ENCODE measurements at regions not wholly inside any gene's neighbourhood (a gene's known extent, or its start where the extent isn't known, plus 50 kb on each side); places are given as distances from the start of the nearest gene placed in this dataset.

DNA sequence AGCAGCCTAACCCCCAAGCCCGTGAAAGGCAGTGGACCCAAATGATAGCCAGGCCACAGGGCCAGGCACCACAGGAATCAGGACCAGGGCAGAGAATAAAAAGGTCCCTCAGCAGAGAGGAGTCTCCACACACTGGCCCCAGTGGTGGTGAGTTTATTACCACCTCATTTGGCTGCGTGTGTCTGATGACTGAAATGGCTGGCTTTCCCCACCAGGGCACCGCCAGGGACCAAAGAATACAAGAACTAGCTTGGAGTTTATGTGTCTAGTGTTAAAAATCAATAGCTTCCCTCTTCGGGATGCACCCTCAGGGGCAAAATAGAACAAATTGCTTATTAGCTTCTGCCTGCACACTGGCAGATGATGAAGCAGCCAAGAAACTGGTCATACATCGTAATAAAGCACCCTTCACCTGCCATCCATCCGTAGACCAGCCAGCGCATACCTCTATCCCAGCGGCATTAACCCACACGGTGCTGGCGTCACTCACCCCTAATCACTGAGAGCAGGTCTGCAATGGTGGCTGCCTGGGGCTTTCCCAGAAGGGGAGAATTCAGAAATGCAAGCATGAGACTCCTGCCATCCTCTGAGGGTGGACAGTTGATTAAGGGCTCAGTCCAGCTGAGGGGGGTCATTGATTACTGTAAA, 223.7 kb upstream of the ZMIZ1 start:
- Histone ChIP-seq H3K36me3 (no peaks in the 10 kb centered on the region), H3K27me3 (no peaks in the 10 kb centered on the region), H3K4me3 (no peak overlapping the region), H3K9me3 (no peaks in the 10 kb centered on the region)
- no peak for DNase-seq

DNA sequence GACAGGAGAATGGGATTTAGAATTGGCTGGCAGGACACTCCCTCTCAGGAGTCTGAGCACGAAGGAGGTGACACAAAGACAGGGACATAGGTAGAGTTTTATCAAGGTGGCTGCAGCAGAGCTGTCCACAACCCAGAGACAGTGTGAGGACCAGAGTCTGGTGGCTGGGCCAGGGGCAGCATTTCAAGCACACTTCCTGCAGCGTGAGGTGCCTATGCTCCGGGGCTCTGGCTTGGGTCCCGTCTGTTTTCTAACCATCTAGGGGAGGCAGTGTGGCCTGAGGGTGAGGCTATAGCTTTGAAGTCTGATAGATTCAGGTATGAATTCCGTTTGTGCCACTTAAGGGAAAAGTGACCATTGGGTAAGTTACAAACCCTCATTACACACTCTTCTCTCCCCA, 222.7 kb upstream of the ZMIZ1 start:
- Histone ChIP-seq H3K27me3 (no peaks in the 10 kb centered on the region), H3K36me3 (no peaks in the 10 kb centered on the region), H3K4me3 (no peak overlapping the region), H3K9me3 (no peaks in the 10 kb centered on the region)
- DNase-seq: no peak

DNA sequence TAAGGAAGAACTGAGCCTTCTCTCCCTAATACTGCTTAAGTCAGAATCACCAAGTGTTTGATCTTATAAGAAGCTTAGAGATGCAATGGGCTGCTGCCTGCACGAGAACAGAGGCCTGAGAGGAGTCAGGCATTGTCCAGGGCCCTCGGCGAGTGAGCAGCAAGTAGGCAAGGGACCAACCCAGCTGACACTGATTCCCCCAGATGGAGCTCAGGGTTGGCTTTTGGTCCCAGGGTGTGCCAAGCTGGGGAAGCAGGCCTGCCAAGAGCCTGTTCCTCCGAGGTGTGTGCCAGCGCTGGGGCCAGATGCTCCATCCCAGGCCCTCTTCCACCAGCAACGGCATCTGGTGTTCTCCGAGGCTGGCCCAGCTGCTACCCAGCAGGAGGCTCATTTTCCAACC, 222.0 kb upstream of the ZMIZ1 start:
- DNase-seq: peak; percentile 22
- Histone ChIP-seq H3K27me3 (no peaks in the 10 kb centered on the region), H3K36me3 (no peaks in the 10 kb centered on the region), H3K4me3 (no peak overlapping the region), H3K9me3 (no peaks in the 10 kb centered on the region)

DNA sequence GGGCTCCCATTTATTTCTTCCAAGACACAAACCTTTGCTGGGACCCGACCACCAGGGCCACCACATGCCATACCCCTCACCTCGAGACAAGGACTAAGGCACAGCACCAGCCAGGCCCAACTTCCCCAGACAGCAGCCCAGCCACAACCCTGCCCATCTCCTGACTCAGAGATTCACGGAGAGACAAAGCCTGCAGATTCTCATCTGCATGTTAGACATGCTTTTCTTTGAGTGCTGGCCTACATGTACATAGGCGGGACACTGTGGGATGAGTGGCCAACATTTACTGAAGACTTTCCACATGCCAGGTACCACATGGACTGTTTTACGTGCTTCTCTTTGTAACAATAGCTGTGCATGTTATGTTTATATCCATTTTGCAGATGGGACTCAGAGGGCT, 221.3 kb upstream of the ZMIZ1 start:
- Histone ChIP-seq H3K4me3 (no peak overlapping the region), H3K9me3 (no peaks in the 10 kb centered on the region), H3K27me3 (no peaks in the 10 kb centered on the region), H3K36me3 (no peaks in the 10 kb centered on the region)
- DNase-seq: no peak

DNA sequence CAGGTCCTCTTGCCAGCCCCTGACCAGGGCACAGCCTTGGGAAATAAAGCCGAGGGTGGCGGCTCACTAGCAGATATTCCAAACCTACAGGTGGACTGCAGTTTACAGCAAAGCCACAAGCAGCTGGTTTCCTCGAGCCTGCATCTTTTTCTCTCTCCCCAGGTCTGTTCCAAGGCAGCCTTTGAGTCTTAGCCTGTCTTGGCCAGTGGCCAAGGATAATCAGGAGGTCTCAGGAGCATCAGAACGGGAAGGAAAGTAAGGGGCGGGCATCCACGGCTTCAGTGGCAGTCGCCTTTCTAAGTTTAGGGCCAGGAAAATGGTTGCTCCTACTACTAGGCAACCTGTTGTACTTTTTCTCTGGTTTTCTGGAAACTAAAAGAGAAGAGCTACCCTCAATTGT, 219.7 kb upstream of the ZMIZ1 start:
- no peak for DNase-seq
- Histone ChIP-seq H3K9me3 (no peaks in the 10 kb centered on the region), H3K4me3 (no peak overlapping the region), H3K36me3 (no peaks in the 10 kb centered on the region), H3K27me3 (no peaks in the 10 kb centered on the region)

DNA sequence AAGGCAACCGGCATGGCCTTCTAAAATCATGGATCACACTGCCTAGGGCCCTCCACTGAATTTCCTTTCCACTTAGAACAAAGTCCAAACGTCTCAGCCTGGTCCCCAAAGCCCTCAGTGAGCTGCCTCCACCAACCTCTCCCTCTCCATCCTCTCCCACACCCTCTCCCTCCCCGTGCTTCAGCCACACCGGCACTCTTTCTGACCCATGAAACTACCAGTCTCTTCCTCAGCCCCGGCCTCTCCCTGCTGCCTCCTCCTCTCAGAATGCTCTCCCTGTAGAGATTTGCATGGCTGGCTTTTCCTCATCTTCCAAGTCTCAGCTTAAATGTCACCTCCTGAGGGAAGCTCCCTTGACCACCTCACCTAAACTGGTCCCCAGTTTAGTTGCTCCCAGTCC, 219.0 kb upstream of the ZMIZ1 start:
- Histone ChIP-seq H3K36me3 (no peaks in the 10 kb centered on the region), H3K4me3 (no peak overlapping the region), H3K27me3 (no peaks in the 10 kb centered on the region), H3K9me3 (no peaks in the 10 kb centered on the region)
- DNase-seq: no peak

DNA sequence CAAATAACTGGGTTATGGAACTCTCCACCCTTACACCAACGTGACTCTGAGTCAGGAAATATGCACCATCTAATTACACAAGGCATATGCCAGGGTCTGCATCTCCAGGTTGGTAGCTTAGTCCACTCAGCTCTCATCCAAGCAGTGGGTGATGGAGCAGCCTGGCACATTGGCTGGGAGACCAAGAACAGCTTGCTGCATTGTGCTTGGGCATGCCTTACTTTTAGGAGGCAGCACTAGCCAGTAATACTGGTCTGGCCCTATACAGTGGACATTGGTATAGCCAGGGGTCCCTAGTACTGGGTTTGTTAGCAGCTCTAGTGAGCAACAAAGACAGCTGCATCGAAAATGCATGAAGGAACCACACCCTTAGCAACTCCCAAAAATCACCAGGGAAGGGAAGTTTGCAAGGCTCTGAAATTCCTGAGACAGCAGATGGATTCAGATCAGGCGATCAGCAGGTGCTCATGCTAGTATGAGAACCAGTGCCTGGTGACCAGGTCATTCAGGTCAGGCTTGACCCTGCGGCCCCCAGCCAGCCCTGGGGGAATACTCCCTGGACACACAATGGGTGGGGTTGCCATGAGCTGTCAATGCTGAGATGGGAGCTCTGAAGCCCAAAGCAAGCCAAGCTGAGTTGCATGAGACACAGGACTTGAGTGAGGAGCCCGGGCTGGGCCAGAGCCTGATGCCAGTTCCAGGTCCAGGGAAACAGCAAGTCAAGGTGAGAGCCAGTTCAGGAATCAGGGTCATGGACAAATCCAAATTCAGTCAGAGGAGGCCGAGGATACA, 217.9 kb upstream of the ZMIZ1 start:
- Histone ChIP-seq H3K9me3 (no peaks in the 10 kb centered on the region), H3K36me3 (no peaks in the 10 kb centered on the region), H3K4me3 (no peak overlapping the region), H3K27me3 (no peaks in the 10 kb centered on the region)
- no peak for DNase-seq

DNA sequence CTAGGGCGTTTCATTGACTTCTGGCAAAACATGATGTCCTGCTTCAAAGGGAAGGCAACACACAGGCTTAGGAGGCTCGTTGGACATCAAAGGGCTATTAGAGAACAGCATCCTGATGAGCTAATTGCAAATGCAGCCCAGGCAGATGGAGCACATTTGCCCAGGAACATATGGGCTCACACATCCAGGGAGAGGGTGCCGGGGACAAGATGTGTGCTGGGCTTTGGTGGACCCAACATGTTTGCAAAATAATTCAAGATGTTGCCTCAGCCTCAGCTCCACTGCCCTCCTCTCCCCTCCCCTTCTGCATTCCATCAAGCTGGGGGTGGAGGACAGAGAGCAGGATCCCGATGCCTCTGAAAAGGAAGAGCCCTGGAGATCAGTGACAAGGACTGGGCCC, 217.1 kb upstream of the ZMIZ1 start:
- Histone ChIP-seq H3K4me3 (no peak overlapping the region), H3K36me3 (no peaks in the 10 kb centered on the region), H3K9me3 (no peaks in the 10 kb centered on the region), H3K27me3 (no peaks in the 10 kb centered on the region)
- no peak for DNase-seq

DNA sequence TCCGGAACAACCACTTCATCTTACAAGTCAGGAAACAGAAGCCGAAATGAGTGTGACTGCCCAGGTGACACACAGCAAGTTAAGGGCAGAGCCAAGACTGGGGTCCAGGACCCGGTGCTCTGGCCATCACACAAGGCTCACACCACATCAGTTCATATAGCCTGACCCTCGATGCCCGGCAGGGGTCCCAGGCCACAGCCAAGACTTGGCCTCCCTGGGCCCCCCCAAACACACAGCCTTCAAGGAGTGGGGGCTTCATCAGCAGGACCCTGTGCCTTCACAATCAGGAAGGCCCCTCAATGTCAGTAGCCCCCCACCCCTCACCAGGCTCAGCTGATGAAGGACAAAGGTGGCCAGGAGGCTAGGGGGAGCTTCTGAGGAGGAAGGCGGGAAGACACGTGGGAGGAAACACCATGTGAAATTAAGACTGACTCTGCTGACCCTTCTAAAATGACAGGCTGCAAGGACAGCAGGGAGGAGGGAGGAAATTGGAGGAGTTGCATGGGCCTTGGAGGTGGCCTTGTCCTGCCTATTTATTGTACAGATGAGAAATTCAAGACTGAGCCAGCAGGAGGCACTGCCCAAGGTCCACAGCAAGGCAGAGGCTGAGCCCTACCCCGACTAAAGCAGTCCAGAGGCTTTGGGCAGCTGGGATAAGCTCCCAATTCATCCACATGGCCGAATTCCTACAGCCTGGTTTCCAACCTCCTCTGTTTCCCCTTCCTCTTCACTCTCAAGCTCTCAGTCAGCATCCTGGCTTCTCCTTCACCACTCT, 216.1 kb upstream of the ZMIZ1 start:
- no peaks in the 10 kb centered on the region for H3K27me3 ChIP-seq
- DNase-seq: no peak

DNA sequence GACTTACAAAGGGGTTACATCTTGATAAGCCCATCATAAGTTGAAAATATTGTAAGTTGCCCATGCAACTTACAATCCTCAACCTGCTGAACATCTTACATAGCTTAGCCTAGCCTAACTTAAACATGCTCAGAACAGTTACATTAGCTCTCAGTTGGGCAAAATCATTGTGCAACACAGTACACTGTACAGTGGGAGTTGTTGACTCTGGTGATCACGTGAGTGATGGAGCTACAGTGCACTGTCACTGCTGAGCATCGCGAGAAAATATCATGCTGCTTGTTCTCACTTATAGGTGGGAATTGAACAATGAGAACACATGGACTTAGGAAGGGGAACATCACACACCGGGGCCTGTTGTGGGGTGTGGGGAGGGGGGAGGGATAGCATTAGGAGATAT, 214.9 kb upstream of the ZMIZ1 start:
- DNase-seq: no peak
- Histone ChIP-seq H3K4me3 (no peak overlapping the region), H3K9me3 (no peaks in the 10 kb centered on the region), H3K36me3 (no peaks in the 10 kb centered on the region), H3K27me3 (no peaks in the 10 kb centered on the region)

More for the DNA sequence above, 216.1 kb upstream of the ZMIZ1 start:
- H3K9me3 ChIP-seq: no peaks in the 10 kb centered on the region
- H3K4me3 ChIP-seq: no peak overlapping the region
- H3K36me3 ChIP-seq: no peaks in the 10 kb centered on the region

DNA sequence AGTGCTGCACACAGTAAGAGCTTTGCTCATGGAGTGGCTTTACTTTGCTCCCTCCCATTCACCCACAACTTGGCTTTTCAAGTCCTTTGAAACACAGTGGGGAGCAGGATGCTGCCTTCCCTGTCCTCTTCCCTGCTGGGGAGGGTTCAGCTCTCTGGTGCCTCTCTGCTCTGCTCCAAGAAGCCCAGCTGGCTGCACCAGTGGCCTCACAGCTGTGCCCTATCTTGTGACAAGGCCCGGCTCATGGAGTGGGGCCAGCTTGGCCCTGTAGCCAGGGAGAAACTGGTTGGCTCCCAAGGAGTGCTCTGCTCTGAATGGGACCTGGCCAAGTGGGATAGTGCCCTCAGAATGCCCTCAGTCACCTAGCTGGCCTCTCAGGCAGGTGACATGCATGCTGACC, 212.3 kb upstream of the ZMIZ1 start:
- Histone ChIP-seq H3K27me3 (no peaks in the 10 kb centered on the region), H3K36me3 (no peaks in the 10 kb centered on the region), H3K9me3 (no peaks in the 10 kb centered on the region), H3K4me3 (no peak overlapping the region)
- DNase-seq: peak; percentile 51

DNA sequence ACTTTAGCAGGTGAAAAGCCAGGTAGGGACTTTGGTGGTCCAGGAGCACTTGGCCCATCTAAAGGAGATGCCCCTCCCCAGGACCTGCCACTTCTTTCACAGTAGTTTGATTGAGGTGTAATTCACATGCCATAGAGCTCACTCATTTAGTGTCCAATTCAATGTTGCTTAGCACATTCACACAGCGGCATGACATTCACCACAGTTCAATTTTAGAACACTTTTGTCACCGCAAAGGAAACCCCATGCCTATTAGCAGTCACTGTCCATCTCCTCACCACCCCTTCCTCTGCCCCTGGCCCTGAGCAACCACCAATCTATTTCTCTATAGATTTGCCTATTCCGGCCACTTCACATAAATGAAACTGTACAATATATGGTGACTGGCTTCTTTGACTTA, 211.6 kb upstream of the ZMIZ1 start:
- DNase-seq: no peak
- no peaks in the 10 kb centered on the region for H3K27me3 ChIP-seq
- H3K9me3 ChIP-seq: no peaks in the 10 kb centered on the region

DNA sequence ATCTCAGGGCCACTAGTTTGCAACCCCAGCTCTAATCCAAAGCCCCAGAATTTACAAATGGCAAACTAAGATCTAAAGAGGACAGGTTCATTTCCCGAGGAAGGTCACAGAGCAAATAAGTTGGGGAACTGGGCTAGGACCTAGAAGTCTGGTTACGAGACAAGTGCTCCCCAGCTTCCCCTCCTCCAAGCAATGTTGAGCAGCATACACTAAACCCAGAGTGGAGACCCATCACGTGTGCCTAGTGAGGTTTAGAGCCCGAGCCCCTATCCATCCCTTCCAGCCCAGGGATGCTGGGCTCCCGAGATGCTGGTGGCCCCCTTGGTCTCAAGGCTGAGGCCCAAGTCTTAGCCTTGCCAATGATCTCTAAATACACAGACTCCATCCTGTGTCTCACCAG, 209.5 kb upstream of the ZMIZ1 start:
- H3K9me3 ChIP-seq: no peaks in the 10 kb centered on the region
- no peaks in the 10 kb centered on the region for H3K36me3 ChIP-seq
- no peak overlapping the region for H3K4me3 ChIP-seq
- no peaks in the 10 kb centered on the region for H3K27me3 ChIP-seq
- no peak for DNase-seq

More for the DNA sequence above, 211.6 kb upstream of the ZMIZ1 start:
- Histone ChIP-seq H3K4me3 (no peak overlapping the region), H3K36me3 (no peaks in the 10 kb centered on the region)

DNA sequence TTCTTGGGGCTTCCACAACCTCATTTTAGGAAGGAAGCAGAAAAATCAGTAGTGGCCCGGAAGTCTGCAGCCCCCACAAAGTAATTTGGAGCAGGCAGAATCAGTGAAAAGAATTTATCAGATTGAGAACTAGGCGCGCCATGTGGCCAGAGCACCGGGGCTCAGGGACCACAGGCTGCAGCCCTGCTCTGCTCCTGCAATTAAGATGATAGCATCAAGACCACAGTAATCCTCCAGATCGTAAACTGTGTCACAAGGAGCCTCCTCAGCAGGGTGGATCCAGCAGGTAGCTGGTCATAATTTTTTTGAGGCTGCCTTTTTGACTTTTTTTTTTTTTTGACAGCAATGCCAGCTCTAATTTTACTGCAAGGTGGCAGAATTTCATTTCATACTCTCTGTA, 209.0 kb upstream of the ZMIZ1 start:
- DNase-seq: no peak
- no peaks in the 10 kb centered on the region for H3K27me3 ChIP-seq

DNA sequence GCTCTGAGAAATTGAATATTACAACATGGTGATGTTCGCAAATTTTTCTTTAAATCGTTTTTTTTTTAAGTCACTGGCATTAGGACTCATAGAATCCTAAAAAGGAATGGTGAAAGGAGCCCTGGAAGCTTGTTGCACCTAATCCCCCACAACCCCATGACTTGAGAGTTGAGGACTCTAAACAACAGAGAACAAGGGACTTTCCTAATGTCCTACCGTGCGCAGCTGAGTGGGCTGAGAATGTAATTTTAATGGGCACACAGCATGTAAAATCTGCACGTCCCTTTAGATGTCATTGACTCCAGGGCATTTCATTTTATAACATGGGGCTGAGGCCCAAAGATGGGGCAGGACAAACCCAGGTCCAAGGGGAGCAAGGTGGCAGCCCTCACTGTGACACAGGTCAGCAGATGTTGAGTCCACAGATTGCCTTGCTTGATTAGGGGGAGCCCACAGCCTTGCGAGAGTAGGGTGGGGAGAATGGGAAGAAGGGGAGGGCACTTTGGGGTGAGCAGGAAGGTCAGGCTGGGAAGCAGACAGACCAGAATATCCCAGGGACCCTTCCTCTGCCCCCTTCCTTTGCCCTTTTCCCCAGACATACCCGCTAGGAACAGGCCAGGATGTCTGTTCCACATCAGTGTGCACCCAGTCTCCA, 208.4 kb upstream of the ZMIZ1 start:
- H3K4me3 ChIP-seq: no peak overlapping the region
- H3K36me3 ChIP-seq: no peaks in the 10 kb centered on the region
- H3K9me3 ChIP-seq: no peaks in the 10 kb centered on the region
- no peaks in the 10 kb centered on the region for H3K27me3 ChIP-seq
- no peak for DNase-seq

More for the DNA sequence above, 209.0 kb upstream of the ZMIZ1 start:
- Histone ChIP-seq H3K36me3 (no peaks in the 10 kb centered on the region), H3K9me3 (no peaks in the 10 kb centered on the region), H3K4me3 (no peak overlapping the region)

DNA sequence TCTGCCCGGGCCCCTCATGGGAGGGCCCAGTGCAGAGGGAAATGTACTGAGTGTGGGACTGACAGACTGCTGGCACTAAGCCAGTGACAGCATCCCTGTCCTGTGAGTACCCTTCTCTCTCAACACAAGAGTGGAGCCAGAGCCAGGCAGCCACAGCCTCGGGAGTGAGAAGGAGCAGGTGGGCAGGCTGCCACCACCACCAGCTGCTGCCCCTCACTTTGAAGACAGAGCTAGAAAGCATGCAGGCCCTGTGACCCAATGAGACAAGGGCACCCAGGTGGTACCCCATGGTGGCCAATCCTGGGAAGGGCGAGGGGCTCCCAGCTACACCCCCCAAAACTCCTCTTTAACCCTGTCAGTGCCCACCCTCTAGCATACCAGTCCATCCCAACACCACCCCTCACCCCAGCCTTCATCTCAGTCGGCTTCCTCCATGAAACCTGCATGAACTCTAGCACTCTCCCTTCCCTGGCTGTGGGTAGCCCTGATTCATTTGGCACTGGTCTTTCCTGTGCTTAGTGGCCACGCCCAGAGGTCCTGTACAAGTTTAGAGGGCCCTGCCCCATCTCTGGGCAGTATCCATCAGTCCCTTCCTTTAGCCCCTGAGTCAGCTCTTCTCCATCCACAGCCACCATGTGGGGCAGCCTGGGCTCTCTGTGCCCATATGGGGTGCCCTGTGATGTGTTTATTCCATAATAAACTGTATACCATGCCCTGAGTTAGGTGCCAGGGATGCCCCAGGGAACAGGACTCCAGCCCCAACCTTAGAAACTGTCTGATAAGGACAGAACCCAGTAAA, 207.0 kb upstream of the ZMIZ1 start:
- no peaks in the 10 kb centered on the region for H3K27me3 ChIP-seq
- peak; percentile 55 for DNase-seq
- no peaks in the 10 kb centered on the region for H3K9me3 ChIP-seq
- H3K36me3 ChIP-seq: no peaks in the 10 kb centered on the region
- no peak overlapping the region for H3K4me3 ChIP-seq

DNA sequence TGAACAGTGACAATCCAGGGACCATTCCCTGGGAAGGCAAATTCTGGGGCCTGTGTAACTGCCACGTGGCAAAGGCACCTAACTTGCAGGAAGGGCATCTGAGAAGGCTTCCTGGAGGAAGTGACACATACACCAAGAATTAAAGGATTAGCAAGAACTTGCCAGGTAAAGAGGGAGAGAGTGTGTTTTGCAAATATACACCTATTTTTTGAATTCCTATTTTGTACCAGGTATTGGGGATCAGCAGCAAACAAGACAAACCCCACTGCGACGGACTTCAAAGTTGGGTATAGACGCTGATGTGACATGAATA, 206.5 kb upstream of the ZMIZ1 start:
- no peaks in the 10 kb centered on the region for H3K36me3 ChIP-seq
- no peaks in the 10 kb centered on the region for H3K9me3 ChIP-seq
- no peak overlapping the region for H3K4me3 ChIP-seq
- no peaks in the 10 kb centered on the region for H3K27me3 ChIP-seq
- DNase-seq: no peak
